Spleen (tissue), 7 donors: ENCODE measurements at regions not wholly inside any gene's neighbourhood (a gene's known extent, or its start where the extent isn't known, plus 50 kb on each side); places are given as distances from the start of the nearest gene placed in this dataset.

ENCODE experiments used
- POLR2AphosphoS5 ChIP-seq, 3 donors: sonication (generic); formaldehyde crosslinking; IDR thresholded peaks; one replicate each; pipeline ENCODE4 v1.5.1; 2017; ENCODE audit warnings: antibody characterized with exemption in 3 of 3
- TF ChIP-seq, protein P1 (sequence below), 11 experiments: fragments of 200-600 bp in 7 of 11; fragments of 450-650 bp in 4 of 11; sonication (generic) in 4 of 11; IDR thresholded peaks in 8 of 11; conservative IDR thresholded peaks in 3 of 11; 1 replicate in 7 of 11; 2 replicates in 4 of 11; pipeline versions ENCODE4 v1.4.0 to v1.8.0; 2016 to 2021; ENCODE audit warnings: antibody characterized with exemption in 11 of 11, inconsistent platforms in 4 of 11, mild to moderate bottlenecking in 1 of 11
- donor health status: DM: no; HTN: no; CAD: no; lungs with moderate emphysema.
- donor health status: DM: no; HTN: no; CAD: no.
- donor health status: DM: no; HTN: no; CAD: no.

DNA sequence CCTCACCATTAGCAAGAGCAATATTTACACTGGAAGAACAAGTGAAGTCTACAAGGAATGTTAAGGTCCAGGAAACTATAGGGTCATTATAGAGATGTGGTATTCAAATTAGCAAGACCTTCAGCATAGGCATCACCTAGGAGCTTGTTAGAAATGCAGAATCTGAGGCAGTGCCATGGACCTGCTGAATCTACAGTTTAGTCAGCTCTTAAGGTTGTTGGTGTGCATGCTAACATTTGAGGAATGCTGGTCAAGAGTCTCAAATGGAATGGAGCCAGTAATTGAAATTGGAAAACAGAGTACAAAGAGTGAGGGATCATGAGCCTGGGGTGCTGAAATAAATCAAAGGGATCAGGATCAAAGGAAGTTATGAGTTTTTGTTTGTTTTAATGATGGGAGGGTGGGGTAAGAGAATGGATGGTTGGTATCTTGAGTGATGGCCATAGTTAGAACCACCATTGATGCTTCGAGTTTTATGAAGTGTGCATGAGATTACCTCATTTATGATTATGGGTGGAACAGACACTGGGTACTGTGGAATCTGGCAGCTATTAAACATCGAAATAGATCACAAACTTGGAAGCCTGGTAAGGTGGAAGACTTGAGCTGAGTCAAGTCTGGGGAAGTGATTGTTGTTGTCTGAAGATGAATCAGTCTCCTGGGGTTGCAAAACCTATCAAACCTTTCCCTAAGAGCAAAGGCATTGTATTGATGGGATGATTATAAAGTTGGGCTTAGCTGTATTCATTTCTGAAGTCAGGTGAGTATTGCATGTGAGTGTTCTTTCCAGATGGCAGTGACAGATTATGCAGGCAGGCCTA, 323.3 kb upstream of the E2F7 start:
- TF ChIP-seq, protein P1, sequence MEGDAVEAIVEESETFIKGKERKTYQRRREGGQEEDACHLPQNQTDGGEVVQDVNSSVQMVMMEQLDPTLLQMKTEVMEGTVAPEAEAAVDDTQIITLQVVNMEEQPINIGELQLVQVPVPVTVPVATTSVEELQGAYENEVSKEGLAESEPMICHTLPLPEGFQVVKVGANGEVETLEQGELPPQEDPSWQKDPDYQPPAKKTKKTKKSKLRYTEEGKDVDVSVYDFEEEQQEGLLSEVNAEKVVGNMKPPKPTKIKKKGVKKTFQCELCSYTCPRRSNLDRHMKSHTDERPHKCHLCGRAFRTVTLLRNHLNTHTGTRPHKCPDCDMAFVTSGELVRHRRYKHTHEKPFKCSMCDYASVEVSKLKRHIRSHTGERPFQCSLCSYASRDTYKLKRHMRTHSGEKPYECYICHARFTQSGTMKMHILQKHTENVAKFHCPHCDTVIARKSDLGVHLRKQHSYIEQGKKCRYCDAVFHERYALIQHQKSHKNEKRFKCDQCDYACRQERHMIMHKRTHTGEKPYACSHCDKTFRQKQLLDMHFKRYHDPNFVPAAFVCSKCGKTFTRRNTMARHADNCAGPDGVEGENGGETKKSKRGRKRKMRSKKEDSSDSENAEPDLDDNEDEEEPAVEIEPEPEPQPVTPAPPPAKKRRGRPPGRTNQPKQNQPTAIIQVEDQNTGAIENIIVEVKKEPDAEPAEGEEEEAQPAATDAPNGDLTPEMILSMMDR (IDR thresholded peaks at IDR 0.05 in 8 of 11, conservative IDR thresholded peaks at IDR 0.05 in 3 of 11), result no peak
- no peak for TF ChIP-seq POLR2AphosphoS5 (IDR thresholded peaks at IDR 0.05)
